ENCODE measurements at regions not wholly inside any gene's neighbourhood (a gene's known extent, or its start where the extent isn't known, plus 50 kb on each side); places are given as distances from the start of the nearest gene placed in this dataset.

DNA sequence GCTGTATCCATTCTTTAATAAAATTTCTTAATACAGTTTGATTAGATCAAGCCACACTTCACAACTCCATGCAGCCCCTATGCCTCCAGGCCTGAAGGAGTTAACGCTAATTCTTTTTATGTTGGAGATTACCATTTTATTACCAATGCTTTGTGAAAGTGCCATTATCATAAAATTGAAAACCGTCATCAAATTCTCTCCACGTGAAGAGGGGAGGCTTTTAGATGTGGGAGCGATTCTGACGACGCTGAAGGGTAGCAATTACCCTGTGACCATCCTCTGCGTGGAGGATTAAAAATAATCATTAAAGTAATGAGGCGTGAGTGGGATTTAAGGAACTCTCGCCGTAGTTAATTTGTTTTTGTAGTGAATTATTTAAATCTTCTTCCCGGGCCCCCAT lies 278.8 kb downstream of the CRLF2 start:
- H2BK5ac ChIP-seq (ENCODE audit: low read depth, low read length, poor library complexity, severe bottlenecking): no peak overlapping the region
- H3K27me3 ChIP-seq (ENCODE audit: control insufficient read depth, insufficient read depth, low read length): no peaks in the 10 kb centered on the region
- no peak overlapping the region for H3K4me2 ChIP-seq (ENCODE audit: low read depth, low read length)
- dilution Hi-C loops (cut with HindIII; ENCODE audit: low sequenced_read_pairs, unreplicated experiment): no loop called here
- no peak overlapping the region for H2BK120ac ChIP-seq (ENCODE audit: low read depth, low read length)
- H4K20me1 ChIP-seq (ENCODE audit: insufficient read depth, low read length): no peaks in the 10 kb centered on the region
- H3K9me1 ChIP-seq (ENCODE audit: insufficient read depth, low read length): no peaks in the 10 kb centered on the region
- no peak overlapping the region for H2AFZ ChIP-seq (replicated peaks; ENCODE audit: low read length, poor library complexity)
- BruUV-seq (replicated peaks): no TSS peak
- CTCF ChIA-PET: no interaction called here
- no peak overlapping the region for H4K5ac ChIP-seq (ENCODE audit: low read depth, low read length)
- no peak overlapping the region for H2BK15ac ChIP-seq (ENCODE audit: low read depth, low read length)
- no peak overlapping the region for H4K8ac ChIP-seq (ENCODE audit: low read depth in 2 of 2, low read length in 2 of 2)
- H3K23ac ChIP-seq (ENCODE audit: low read depth, low read length): no peak overlapping the region
- H3K56ac ChIP-seq (ENCODE audit: extremely low read depth, insufficient read depth, low read length): no peak overlapping the region
- POLR2A ChIA-PET (ENCODE audit: unreplicated experiment): no interaction called here
- H3K9me3 ChIP-seq (ENCODE audit: control insufficient read depth, insufficient read depth, low read length): peaks cover 5% of the 10 kb centered on the region; the same call in 1 of the 2 replicates
- H3K14ac ChIP-seq (replicated peaks; ENCODE audit: low read depth, low read length): no peak overlapping the region
- no peak overlapping the region for H3K4ac ChIP-seq (ENCODE audit: low read depth, low read length)
- WGBS, 2 experiments (ENCODE audit: extremely low coverage in 2 of 2, insufficient read length in 1 of 2): no CpG with 5 or more reads among the region's 11 CpGs
- no peak overlapping the region for H3K27ac ChIP-seq (ENCODE audit: insufficient read depth, low read length)
- H3K36me3 ChIP-seq (ENCODE audit: control insufficient read depth, insufficient read depth, low read length): no peaks in the 10 kb centered on the region
- TF ChIP-seq POLR2A (IDR thresholded peaks at IDR 0.05; ENCODE audit: low read depth, low read length): no peak
- no peak for TF ChIP-seq MXI1 (IDR thresholded peaks at IDR 0.05; ENCODE audit: borderline replicate concordance, low read depth, low read length)
- H3K4me1 ChIP-seq (ENCODE audit: control insufficient read depth, insufficient read depth, low read length): no peaks in the 10 kb centered on the region
- no peak overlapping the region for H3K18ac ChIP-seq (ENCODE audit: low read depth, low read length)
- in situ Hi-C loops (cut with MboI; ENCODE audit: low sequenced_read_pairs): no loop called here
- no peak for ATAC-seq (ENCODE audit: low read depth)
- DNase-seq: no peak
- H3K79me1 ChIP-seq (ENCODE audit: low read depth in 1 of 2, low read length in 2 of 2): no peaks in the 10 kb centered on the region
- no peak overlapping the region for H3K9ac ChIP-seq (ENCODE audit: low read depth, low read length)
- no peak overlapping the region for H2AK5ac ChIP-seq (ENCODE audit: low read depth, low read length)
- no peak overlapping the region for H3K4me3 ChIP-seq (ENCODE audit: insufficient read depth, low read depth, low read length)
- no peak overlapping the region for H2AK9ac ChIP-seq (replicated peaks; ENCODE audit: low read depth, low read length, poor library complexity)
- H4K91ac ChIP-seq (ENCODE audit: insufficient read depth, low read depth, low read length): no peak overlapping the region
- intact Hi-C loops (cut with micrococcal nuclease): no loop called here
- H2BK20ac ChIP-seq (ENCODE audit: low read depth, low read length): no peak overlapping the region
